GM10266 (cell line): ENCODE measurements at regions not wholly inside any gene's neighbourhood (a gene's known extent, or its start where the extent isn't known, plus 50 kb on each side); places are given as distances from the start of the nearest gene placed in this dataset.

Experiments
- DNase-seq: peaks from one replicate; pipeline ENCODE4 v3.0.0; 2012; ENCODE audit errors: extremely low spot score
- TF ChIP-seq, protein P1 (sequence below): IDR thresholded peaks from 2 replicates; pipeline ENCODE4 v1.5.1; 2012; ENCODE audit warnings: mild to moderate bottlenecking, low read depth; ENCODE audit not compliant: control insufficient read depth, insufficient read depth; ENCODE audit errors: missing control alignments

- TF ChIP-seq, protein P1, sequence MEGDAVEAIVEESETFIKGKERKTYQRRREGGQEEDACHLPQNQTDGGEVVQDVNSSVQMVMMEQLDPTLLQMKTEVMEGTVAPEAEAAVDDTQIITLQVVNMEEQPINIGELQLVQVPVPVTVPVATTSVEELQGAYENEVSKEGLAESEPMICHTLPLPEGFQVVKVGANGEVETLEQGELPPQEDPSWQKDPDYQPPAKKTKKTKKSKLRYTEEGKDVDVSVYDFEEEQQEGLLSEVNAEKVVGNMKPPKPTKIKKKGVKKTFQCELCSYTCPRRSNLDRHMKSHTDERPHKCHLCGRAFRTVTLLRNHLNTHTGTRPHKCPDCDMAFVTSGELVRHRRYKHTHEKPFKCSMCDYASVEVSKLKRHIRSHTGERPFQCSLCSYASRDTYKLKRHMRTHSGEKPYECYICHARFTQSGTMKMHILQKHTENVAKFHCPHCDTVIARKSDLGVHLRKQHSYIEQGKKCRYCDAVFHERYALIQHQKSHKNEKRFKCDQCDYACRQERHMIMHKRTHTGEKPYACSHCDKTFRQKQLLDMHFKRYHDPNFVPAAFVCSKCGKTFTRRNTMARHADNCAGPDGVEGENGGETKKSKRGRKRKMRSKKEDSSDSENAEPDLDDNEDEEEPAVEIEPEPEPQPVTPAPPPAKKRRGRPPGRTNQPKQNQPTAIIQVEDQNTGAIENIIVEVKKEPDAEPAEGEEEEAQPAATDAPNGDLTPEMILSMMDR = no peak
- peak; percentile 1 for DNase-seq
These were observed 330.9 kb downstream of the TMEM121 start for GRCh38 chr14:105857220-105857825.

- TF ChIP-seq, protein P1 = no peak
- DNase-seq = peak; percentile 1
These were observed 331.7 kb downstream of the TMEM121 start for GRCh38 chr14:105857826-105858675.

DNA sequence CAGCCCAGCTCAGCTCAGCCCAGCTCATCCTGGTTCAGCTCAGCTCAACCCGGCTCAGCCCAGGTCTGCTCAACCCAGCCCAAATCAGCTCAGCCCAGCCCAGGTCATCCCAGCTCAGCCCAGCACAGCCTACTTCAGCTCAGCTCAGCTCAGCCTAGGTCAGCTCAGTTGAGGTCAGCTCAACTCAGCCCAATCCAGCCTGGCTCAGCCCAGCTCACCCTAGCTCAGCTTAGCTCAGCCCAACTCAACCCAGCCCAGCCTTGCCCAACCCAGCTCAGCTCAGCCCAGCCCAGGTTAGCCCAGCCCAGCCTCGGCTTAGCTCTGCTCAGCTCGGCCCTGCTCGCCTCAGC, 332.3 kb downstream of the TMEM121 start:
- peak; percentile 1 for DNase-seq

DNA sequence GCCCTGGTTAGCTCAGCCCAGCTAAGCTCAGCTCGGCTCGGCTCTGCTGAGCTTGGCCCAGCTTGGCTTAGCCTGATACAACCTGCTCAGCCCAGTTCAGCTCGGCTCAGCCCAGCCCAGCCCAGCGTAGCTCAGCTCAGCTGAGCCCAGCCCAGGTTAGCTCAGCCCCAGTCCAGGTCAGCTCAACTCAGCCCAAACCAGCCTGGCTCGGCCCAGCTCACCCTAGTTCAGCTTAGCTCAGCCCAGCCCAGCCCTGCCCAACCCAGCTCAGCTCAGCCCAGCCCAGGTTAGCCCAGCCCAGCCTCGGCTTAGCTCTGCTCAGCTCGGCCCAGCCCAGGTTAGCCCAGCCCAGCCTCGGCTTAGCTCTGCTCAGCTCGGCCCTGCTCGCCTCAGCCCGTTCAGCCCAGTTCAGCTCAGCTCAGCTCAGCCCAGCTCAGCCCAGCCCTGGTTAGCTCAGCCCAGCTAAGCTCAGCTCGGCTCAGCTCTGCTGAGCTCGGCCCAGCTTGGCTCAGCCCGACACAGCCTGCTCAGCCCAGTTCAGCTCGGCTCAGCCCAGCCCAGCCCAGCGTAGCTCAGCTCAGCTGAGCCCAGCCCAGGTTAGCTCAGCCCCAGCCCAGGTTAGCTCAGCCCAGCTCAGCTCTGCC, 332.8 kb downstream of the TMEM121 start:
- DNase-seq = peak; percentile 0

More for the DNA sequence above, 332.3 kb downstream of the TMEM121 start:
- TF ChIP-seq, protein P1 = no peak

- TF ChIP-seq, protein P1 = no peak
- DNase-seq = no peak
These were observed 333.6 kb downstream of the TMEM121 start for GRCh38 chr14:105859717-105860614.

DNA sequence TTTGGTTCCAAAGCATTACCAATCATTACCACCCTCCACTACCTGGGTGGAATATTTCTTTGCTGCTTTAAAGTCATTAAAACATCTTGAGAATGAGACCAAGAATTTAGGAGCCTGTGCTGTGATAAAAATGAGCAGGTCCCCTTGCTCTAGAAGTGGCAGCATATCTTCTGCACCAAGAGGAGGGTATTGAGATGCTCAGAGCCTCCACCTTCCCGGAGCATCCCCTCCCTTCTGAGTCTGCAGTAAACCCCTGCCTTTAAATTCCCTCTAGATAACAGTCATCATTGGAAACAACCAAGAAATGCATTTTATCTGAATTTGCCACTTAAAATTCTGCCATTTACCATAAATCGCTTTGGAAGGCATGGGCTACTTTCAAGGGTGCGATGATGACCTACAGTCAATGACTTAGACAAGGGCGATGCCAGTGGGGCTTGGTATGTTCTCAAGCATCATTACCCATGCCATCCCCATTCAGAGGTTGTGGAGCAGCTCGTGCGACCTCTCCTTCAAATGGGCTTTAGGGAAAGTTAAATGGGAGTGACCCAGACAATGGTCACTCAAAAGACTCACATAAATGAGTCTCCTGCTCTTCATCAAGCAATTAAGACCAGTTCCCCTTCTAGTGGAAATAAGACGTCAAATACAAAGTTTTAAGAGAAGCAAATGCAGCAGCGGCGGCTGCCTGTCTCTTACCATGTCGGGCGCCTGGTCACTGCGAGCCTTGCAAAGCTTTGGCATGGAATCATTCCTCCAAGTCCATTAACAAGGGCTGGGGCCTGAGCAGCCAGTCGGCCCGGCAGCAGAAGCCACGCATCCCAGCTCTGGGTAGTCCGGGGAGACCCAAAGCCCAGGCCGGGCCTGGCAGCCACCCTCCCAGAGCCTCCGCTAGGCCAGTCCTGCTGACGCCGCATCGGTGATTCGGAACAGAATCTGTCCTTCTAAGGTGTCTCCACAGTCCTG, 334.5 kb downstream of the TMEM121 start:
- peak; percentile 1 for DNase-seq
- TF ChIP-seq, protein P1 = no peak

- DNase-seq = peak; percentile 81
- TF ChIP-seq, protein P1 = no peak
These were observed 335.6 kb downstream of the TMEM121 start for GRCh38 chr14:105861985-105862465.
